ENCODE measurements at regions not wholly inside any gene's neighbourhood (a gene's known extent, or its start where the extent isn't known, plus 50 kb on each side); places are given as distances from the start of the nearest gene placed in this dataset.

DNA sequence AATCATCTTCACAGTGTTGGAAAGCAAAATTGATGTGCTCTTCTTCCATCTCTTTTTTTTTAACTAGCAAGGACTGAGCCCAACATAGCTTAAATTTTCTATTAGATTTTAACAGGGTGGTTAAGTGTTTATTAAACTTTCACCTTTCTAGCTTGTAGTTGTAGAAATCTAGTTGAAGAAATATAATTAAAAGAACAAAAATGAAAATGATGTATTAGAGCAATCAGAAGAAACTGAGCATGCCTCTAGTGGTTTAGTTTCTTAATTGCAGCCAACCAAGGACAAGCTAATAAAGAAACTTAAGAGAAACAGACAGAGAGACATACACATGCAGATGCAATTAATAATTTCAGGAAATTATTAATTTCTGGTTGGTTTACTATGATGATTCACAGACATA lies 673.0 kb upstream of the LMO3 start:
- H3K27me3 ChIP-seq (replicated peaks; ENCODE audit: insufficient read depth, low read length): no peaks in the 10 kb centered on the region
- H3K9me3 ChIP-seq (replicated peaks; ENCODE audit: insufficient read depth, low read length): no peaks in the 10 kb centered on the region
- no peak for TF ChIP-seq EZH2 (optimal IDR thresholded peaks at IDR 0.05; ENCODE audit: low read depth, low read length)
- TF ChIP-seq, protein P1, sequence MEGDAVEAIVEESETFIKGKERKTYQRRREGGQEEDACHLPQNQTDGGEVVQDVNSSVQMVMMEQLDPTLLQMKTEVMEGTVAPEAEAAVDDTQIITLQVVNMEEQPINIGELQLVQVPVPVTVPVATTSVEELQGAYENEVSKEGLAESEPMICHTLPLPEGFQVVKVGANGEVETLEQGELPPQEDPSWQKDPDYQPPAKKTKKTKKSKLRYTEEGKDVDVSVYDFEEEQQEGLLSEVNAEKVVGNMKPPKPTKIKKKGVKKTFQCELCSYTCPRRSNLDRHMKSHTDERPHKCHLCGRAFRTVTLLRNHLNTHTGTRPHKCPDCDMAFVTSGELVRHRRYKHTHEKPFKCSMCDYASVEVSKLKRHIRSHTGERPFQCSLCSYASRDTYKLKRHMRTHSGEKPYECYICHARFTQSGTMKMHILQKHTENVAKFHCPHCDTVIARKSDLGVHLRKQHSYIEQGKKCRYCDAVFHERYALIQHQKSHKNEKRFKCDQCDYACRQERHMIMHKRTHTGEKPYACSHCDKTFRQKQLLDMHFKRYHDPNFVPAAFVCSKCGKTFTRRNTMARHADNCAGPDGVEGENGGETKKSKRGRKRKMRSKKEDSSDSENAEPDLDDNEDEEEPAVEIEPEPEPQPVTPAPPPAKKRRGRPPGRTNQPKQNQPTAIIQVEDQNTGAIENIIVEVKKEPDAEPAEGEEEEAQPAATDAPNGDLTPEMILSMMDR (IDR thresholded peaks at IDR 0.05; ENCODE audit: low read length): 0 out of 2 replicates have a peak, but pooled peaks have one; percentile 3
- no peaks in the 10 kb centered on the region; the same call in 1 of the 2 replicates for H3K9me2 ChIP-seq (replicated peaks; ENCODE audit: insufficient read depth, low read length)
- H3K9ac ChIP-seq (ENCODE audit: low read length): no peak overlapping the region
- H2AFZ ChIP-seq (ENCODE audit: low read length): no peak overlapping the region
- no peaks in the 10 kb centered on the region for H3K79me2 ChIP-seq (ENCODE audit: low read length)
- H3K36me3 ChIP-seq (replicated peaks; ENCODE audit: insufficient read depth, low read length): no peaks in the 10 kb centered on the region
- no peak overlapping the region for H3K27ac ChIP-seq (ENCODE audit: low read length)
- H3K4me2 ChIP-seq (ENCODE audit: low read depth, low read length): no peak overlapping the region
- H3F3A ChIP-seq (ENCODE audit: insufficient read depth, low read length): no peaks in the 10 kb centered on the region
- no peaks in the 10 kb centered on the region for H3K4me1 ChIP-seq (ENCODE audit: low read length)
- H3K4me3 ChIP-seq (ENCODE audit: low read length): no peak overlapping the region
- H4K20me1 ChIP-seq (ENCODE audit: insufficient read depth, low read length): no peaks in the 10 kb centered on the region
- no peak for DNase-seq

DNA sequence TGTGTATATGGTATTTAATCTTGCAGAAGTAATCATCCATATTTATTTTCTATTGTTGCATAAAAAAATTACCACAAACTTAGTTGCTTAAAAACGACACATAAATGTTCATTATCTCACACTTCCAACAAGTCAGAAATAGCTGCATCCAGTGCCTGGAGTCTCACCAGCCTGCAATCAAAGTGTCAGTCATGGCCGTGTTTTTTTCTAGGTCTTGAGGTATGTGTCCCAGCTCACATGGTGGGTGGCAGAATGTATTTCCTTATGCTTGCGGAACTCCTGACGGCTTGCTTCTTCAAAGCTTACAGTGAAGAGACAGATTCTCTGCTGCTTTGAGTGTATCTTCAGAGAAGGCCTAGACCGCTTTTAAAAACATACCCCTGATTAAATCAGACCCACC lies 670.2 kb upstream of the LMO3 start:
- Histone ChIP-seq H3K27ac (ENCODE audit: low read length) (no peak overlapping the region), H3K36me3 (replicated peaks; ENCODE audit: insufficient read depth, low read length) (no peaks in the 10 kb centered on the region), H4K20me1 (ENCODE audit: insufficient read depth, low read length) (no peaks in the 10 kb centered on the region), H3K9me3 (replicated peaks; ENCODE audit: insufficient read depth, low read length) (no peaks in the 10 kb centered on the region), H3K4me3 (ENCODE audit: low read length) (no peak overlapping the region), H3K4me2 (ENCODE audit: low read depth, low read length) (no peak overlapping the region), H3K79me2 (ENCODE audit: low read length) (no peaks in the 10 kb centered on the region), H3K27me3 (replicated peaks; ENCODE audit: insufficient read depth, low read length) (no peaks in the 10 kb centered on the region), H2AFZ (ENCODE audit: low read length) (no peak overlapping the region), H3K9me2 (replicated peaks; ENCODE audit: insufficient read depth, low read length) (no peaks in the 10 kb centered on the region), H3F3A (ENCODE audit: insufficient read depth, low read length) (no peaks in the 10 kb centered on the region), H3K9ac (ENCODE audit: low read length) (no peak overlapping the region), H3K4me1 (ENCODE audit: low read length) (no peaks in the 10 kb centered on the region)
- no peak for DNase-seq
- TF ChIP-seq EZH2 (optimal IDR thresholded peaks at IDR 0.05; ENCODE audit: low read depth, low read length): no peak
- TF ChIP-seq EZH2phosphoT487 (IDR thresholded peaks at IDR 0.05; ENCODE audit: low read length): no peak
- TF ChIP-seq, protein P1 (IDR thresholded peaks at IDR 0.05; ENCODE audit: low read length): no peak

DNA sequence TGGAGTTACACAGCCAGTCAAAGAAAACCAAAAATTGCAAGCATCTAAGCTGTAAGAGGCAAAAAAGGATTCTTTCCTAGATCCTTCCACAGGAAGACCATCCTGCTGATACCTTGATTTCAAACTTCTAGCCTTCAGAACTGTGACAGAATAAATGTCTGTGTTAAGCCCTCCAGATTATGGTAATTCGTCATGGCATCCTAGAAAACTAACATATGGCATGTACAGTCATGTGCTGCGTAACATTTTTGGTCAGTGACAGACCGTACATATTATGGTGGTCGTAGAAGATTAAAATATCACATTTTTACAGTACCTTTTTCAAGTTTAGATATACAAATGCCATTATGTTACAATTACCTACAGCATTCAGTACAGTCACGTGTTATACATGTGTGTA lies 660.9 kb upstream of the LMO3 start:
- Histone ChIP-seq H3K4me3 (ENCODE audit: low read length) (no peak overlapping the region), H3K36me3 (replicated peaks; ENCODE audit: insufficient read depth, low read length) (no peaks in the 10 kb centered on the region), H3K4me2 (ENCODE audit: low read depth, low read length) (no peak overlapping the region), H3F3A (ENCODE audit: insufficient read depth, low read length) (no peaks in the 10 kb centered on the region), H3K79me2 (ENCODE audit: low read length) (no peaks in the 10 kb centered on the region), H3K27me3 (replicated peaks; ENCODE audit: insufficient read depth, low read length) (no peaks in the 10 kb centered on the region), H3K27ac (ENCODE audit: low read length) (no peak overlapping the region), H3K9me2 (replicated peaks; ENCODE audit: insufficient read depth, low read length) (no peaks in the 10 kb centered on the region), H2AFZ (ENCODE audit: low read length) (no peak overlapping the region), H4K20me1 (ENCODE audit: insufficient read depth, low read length) (no peaks in the 10 kb centered on the region; the same call in 1 of the 2 replicates), H3K9me3 (replicated peaks; ENCODE audit: insufficient read depth, low read length) (no peaks in the 10 kb centered on the region; the same call in 1 of the 2 replicates), H3K9ac (ENCODE audit: low read length) (no peak overlapping the region), H3K4me1 (ENCODE audit: low read length) (no peaks in the 10 kb centered on the region)
- TF ChIP-seq EZH2 (optimal IDR thresholded peaks at IDR 0.05; ENCODE audit: low read depth, low read length): no peak
- TF ChIP-seq, protein P1 (IDR thresholded peaks at IDR 0.05; ENCODE audit: low read length): no peak
- TF ChIP-seq EZH2phosphoT487 (IDR thresholded peaks at IDR 0.05; ENCODE audit: low read length): no peak
- no peak for DNase-seq

Data from MM.1S (cell line).